HG03135 (cell line): ENCODE measurements at regions not wholly inside any gene's neighbourhood (a gene's known extent, or its start where the extent isn't known, plus 50 kb on each side); places are given as distances from the start of the nearest gene placed in this dataset.
"Not testable (repeated sequence)": the region's sequence is repeated elsewhere in the genome, so short reads cannot be mapped to it uniquely, and the experiment has no call there.

Experiments
- ATAC-seq: cut with Tn5 transposase; IDR thresholded peaks from one replicate; pipeline ENCODE4 v1.9.1; 2021; ENCODE audit warnings: mild to moderate bottlenecking, moderate library complexity; ENCODE audit not compliant: unreplicated experiment

GRCh38 chr13:50611117-50611781, 232.2 kb downstream of the DLEU7 start:
- no peak for ATAC-seq

GRCh38 chr13:50612717-50613116, 230.8 kb downstream of the DLEU7 start:
- ATAC-seq, result no peak

- ATAC-seq, result no peak
Measured at GRCh38 chr13:50613356-50613831, 230.1 kb downstream of the DLEU7 start.

- no peak for ATAC-seq
Measured at GRCh38 chr13:50615234-50615633, 228.3 kb downstream of the DLEU7 start.

GRCh38 chr13:50616101-50616500, 227.4 kb downstream of the DLEU7 start:
- ATAC-seq, result no peak

GRCh38 chr13:50617134-50617721, 226.3 kb downstream of the DLEU7 start:
- no peak for ATAC-seq

GRCh38 chr13:50618206-50618605, 225.3 kb downstream of the DLEU7 start:
- no peak for ATAC-seq

- ATAC-seq, result no peak
Measured at GRCh38 chr13:50626101-50626547, 217.4 kb downstream of the DLEU7 start.

GRCh38 chr13:50627111-50627510, 216.4 kb downstream of the DLEU7 start:
- ATAC-seq, result no peak

- not testable (repeated sequence) for ATAC-seq
Measured at GRCh38 chr13:50628512-50628911, 215.0 kb downstream of the DLEU7 start.

- ATAC-seq, result no peak
Measured at GRCh38 chr13:50629497-50629896, 214.0 kb downstream of the DLEU7 start.

- no peak for ATAC-seq
Measured at GRCh38 chr13:50629966-50630365, 213.5 kb downstream of the DLEU7 start.

- no peak for ATAC-seq
Measured at GRCh38 chr13:50631041-50631440, 212.5 kb downstream of the DLEU7 start.

GRCh38 chr13:50634339-50634738, 209.2 kb downstream of the DLEU7 start:
- ATAC-seq, result no peak

GRCh38 chr13:50635504-50635903, 208.0 kb downstream of the DLEU7 start:
- ATAC-seq, result peak; percentile 52

- ATAC-seq, result peak; percentile 73
Measured at GRCh38 chr13:50636007-50636704, 207.3 kb downstream of the DLEU7 start.

GRCh38 chr13:50643060-50643459, 200.4 kb downstream of the DLEU7 start:
- no peak for ATAC-seq

- no peak for ATAC-seq
Measured at GRCh38 chr13:50644081-50644871, 199.2 kb downstream of the DLEU7 start.

GRCh38 chr13:50645092-50645491, 198.4 kb downstream of the DLEU7 start:
- no peak for ATAC-seq

GRCh38 chr13:50646070-50646469, 197.4 kb downstream of the DLEU7 start:
- ATAC-seq, result no peak

GRCh38 chr13:50649211-50649610, 194.3 kb downstream of the DLEU7 start:
- no peak for ATAC-seq
